SK-N-SH treated with all-trans-retinoic acid at 6 μM for 48 hours (cell line): ENCODE measurements at regions not wholly inside any gene's neighbourhood (a gene's known extent, or its start where the extent isn't known, plus 50 kb on each side); places are given as distances from the start of the nearest gene placed in this dataset.

Experiments
- ATAC-seq: fragments of 200-7000 bp; cut with Tn5 transposase; 3 replicates; pipeline ENCODE4 v1.9.1; 2020; ENCODE audit warnings: mild to moderate bottlenecking, moderate library complexity
- BACH2 ChIP-seq: fragments of 250-450 bp; sonication (Bioruptor Pico); IDR thresholded peaks from 2 replicates; pipeline ENCODE4 v1.9.0; 2021; ENCODE audit warnings: mild to moderate bottlenecking, borderline replicate concordance
- CSDC2 ChIP-seq: fragments of 250-450 bp; sonication (Bioruptor Pico); IDR thresholded peaks from 2 replicates; pipeline ENCODE4 v1.5.0; 2020; ENCODE audit warnings: mild to moderate bottlenecking, moderate library complexity
- CSRNP3 ChIP-seq: fragments of 250-450 bp; sonication (Bioruptor Pico); IDR thresholded peaks from 2 replicates; pipeline ENCODE4 v1.5.1; 2021; ENCODE audit warnings: mild to moderate bottlenecking, moderate library complexity
- ESRRG ChIP-seq: fragments of 250-450 bp; sonication (Bioruptor Pico); IDR thresholded peaks from 2 replicates; pipeline ENCODE4 v1.6.1; 2021; ENCODE audit warnings: mild to moderate bottlenecking
- GLIS3 ChIP-seq: fragments of 250-450 bp; sonication (Bioruptor Pico); IDR thresholded peaks from 2 replicates; pipeline ENCODE4 v1.5.0; 2020; ENCODE audit warnings: mild to moderate bottlenecking, moderate library complexity
- ISL1 ChIP-seq: fragments of 250-450 bp; sonication (Bioruptor Pico); IDR thresholded peaks from 2 replicates; pipeline ENCODE4 v2.1.2; 2022; ENCODE audit warnings: mild to moderate bottlenecking, moderate library complexity
- OSR1 ChIP-seq: fragments of 250-450 bp; sonication (Bioruptor Pico); IDR thresholded peaks from 2 replicates; pipeline ENCODE4 v1.8.0; 2022; ENCODE audit warnings: moderate library complexity, mild to moderate bottlenecking, inconsistent platforms
- PATZ1 ChIP-seq: fragments of 250-450 bp; sonication (Bioruptor Pico); IDR thresholded peaks from 2 replicates; pipeline ENCODE4 v1.8.0; 2020; ENCODE audit warnings: mild to moderate bottlenecking, moderate library complexity, borderline replicate concordance
- POU6F1 ChIP-seq: fragments of 250-450 bp; sonication (Bioruptor Pico); IDR thresholded peaks from 2 replicates; pipeline ENCODE4 v1.8.0; 2021; ENCODE audit warnings: low read depth, mild to moderate bottlenecking, moderate library complexity, borderline replicate concordance
- PPARA ChIP-seq: fragments of 250-450 bp; sonication (Bioruptor Pico); IDR thresholded peaks from 2 replicates; pipeline ENCODE4 v1.5.0; 2020; ENCODE audit warnings: mild to moderate bottlenecking, borderline replicate concordance
- RARB ChIP-seq: fragments of 250-450 bp; sonication (Bioruptor Pico); IDR thresholded peaks from 2 replicates; pipeline ENCODE4 v1.8.0; 2021; ENCODE audit warnings: mild to moderate bottlenecking, moderate library complexity
- SNAI2 ChIP-seq: fragments of 250-450 bp; sonication (Bioruptor Pico); IDR thresholded peaks from 2 replicates; pipeline ENCODE4 v1.5.0; 2020; ENCODE audit warnings: mild to moderate bottlenecking, moderate library complexity
- TCF4 ChIP-seq: fragments of 250-450 bp; sonication (Bioruptor Pico); IDR thresholded peaks from 2 replicates; pipeline ENCODE4 v1.8.0; 2021; ENCODE audit warnings: mild to moderate bottlenecking, moderate library complexity, borderline replicate concordance
- TOX ChIP-seq: fragments of 250-450 bp; sonication (Bioruptor Pico); IDR thresholded peaks from 2 replicates; pipeline ENCODE4 v1.8.0; 2021; ENCODE audit warnings: mild to moderate bottlenecking, moderate library complexity, borderline replicate concordance
- TSHZ2 ChIP-seq: fragments of 250-450 bp; sonication (Bioruptor Pico); IDR thresholded peaks from 2 replicates; pipeline ENCODE4 v1.5.0; 2020; ENCODE audit warnings: mild to moderate bottlenecking, moderate library complexity
- ZC3H10 ChIP-seq: fragments of 250-450 bp; sonication (Bioruptor Pico); IDR thresholded peaks from 2 replicates; pipeline ENCODE4 v1.5.1; 2021; ENCODE audit warnings: mild to moderate bottlenecking, moderate library complexity
- ZFP30 ChIP-seq: fragments of 450-650 bp; formaldehyde crosslinking; IDR thresholded peaks from 2 replicates; pipeline ENCODE4 v1.5.0; 2022; ENCODE audit warnings: mild to moderate bottlenecking, moderate library complexity
- ZNF565 ChIP-seq: fragments of 450-650 bp; formaldehyde crosslinking; conservative IDR thresholded peaks from 2 replicates; pipeline ENCODE4 v1.5.0; 2020; ENCODE audit warnings: low read depth, mild to moderate bottlenecking, moderate library complexity
- ZNF70 ChIP-seq: fragments of 450-650 bp; formaldehyde crosslinking; IDR thresholded peaks from 2 replicates; pipeline ENCODE4 v1.5.0; 2020; ENCODE audit warnings: mild to moderate bottlenecking, moderate library complexity
- ZNF8 ChIP-seq: fragments of 450-650 bp; formaldehyde crosslinking; IDR thresholded peaks from 2 replicates; pipeline ENCODE4 v1.5.0; 2020; ENCODE audit warnings: mild to moderate bottlenecking, moderate library complexity

- ATAC-seq = no peak
- TF ChIP-seq CSDC2 (CRISPR knock-in tag) = no peak
- no peak for TF ChIP-seq PATZ1 (CRISPR knock-in tag)
- TF ChIP-seq ISL1 = peak; percentile 37; the same call in 1 of the 2 replicates
- TF ChIP-seq, all 23 proteins: peak for 1
These were observed 1090.2 kb upstream of the PIK3C3 start for GRCh38 chr18:40864846-40865245.

GRCh38 chr18:40863801-40864200 lies 1091.2 kb upstream of the PIK3C3 start:
- TF ChIP-seq TSHZ2 (no peak), TCF4 (CRISPR knock-in tag) (no peak), ESRRG (CRISPR knock-in tag) (no peak), SNAI2 (no peak), CSDC2 (CRISPR knock-in tag) (no peak), TOX (CRISPR knock-in tag) (no peak), ZFP30 (CRISPR knock-in tag) (no peak), ZNF70 (CRISPR knock-in tag) (no peak), ZC3H10 (CRISPR knock-in tag) (no peak), POU6F1 (CRISPR knock-in tag) (no peak), PATZ1 (CRISPR knock-in tag) (no peak), BACH2 (CRISPR knock-in tag) (no peak), ZNF565 (CRISPR knock-in tag) (no peak), CSRNP3 (no peak), ISL1 (no peak), PPARA (CRISPR knock-in tag) (no peak), RARB (CRISPR knock-in tag) (no peak)
- ATAC-seq = no peak

- ATAC-seq = no peak
- no peak for TF ChIP-seq TOX (CRISPR knock-in tag)
- TF ChIP-seq OSR1 (CRISPR knock-in tag) = no peak
- no peak for TF ChIP-seq PPARA (CRISPR knock-in tag)
- no peak for TF ChIP-seq GLIS3
- no peak for TF ChIP-seq ZNF8 (CRISPR knock-in tag)
- TF ChIP-seq ZNF565 (CRISPR knock-in tag) = no peak
These were observed 1094.8 kb upstream of the PIK3C3 start for GRCh38 chr18:40860189-40860588.

- no peak for ATAC-seq
- TF ChIP-seq RARB (CRISPR knock-in tag) (no peak), BACH2 (CRISPR knock-in tag) (no peak), GLIS3 (no peak), PATZ1 (CRISPR knock-in tag) (no peak), TCF4 (CRISPR knock-in tag) (no peak), ZNF565 (CRISPR knock-in tag) (no peak), TSHZ2 (no peak)
These were observed 1099.4 kb upstream of the PIK3C3 start for GRCh38 chr18:40855661-40856060.
